ENCODE measurements at regions not wholly inside any gene's neighbourhood (a gene's known extent, or its start where the extent isn't known, plus 50 kb on each side); places are given as distances from the start of the nearest gene placed in this dataset.

GRCh38 chr16:9308356-9308801, 216.9 kb downstream of the HAPSTR1 start:
- TF ChIP-seq CTCF (conservative IDR thresholded peaks at IDR 0.05; ENCODE audit: low read depth), result no peak
- DNase-seq (ENCODE audit: low spot score), result no peak
- CTCF ChIA-PET, result no interaction called here

GRCh38 chr16:9308850-9309249, 217.4 kb downstream of the HAPSTR1 start:
- no peak for TF ChIP-seq CTCF (conservative IDR thresholded peaks at IDR 0.05; ENCODE audit: low read depth)
- H3K27ac ChIP-seq, result no peak overlapping the region
- DNase-seq (ENCODE audit: low spot score), result no peak
- ChIA-PET POLR2A (ENCODE audit: low non-redundant PET) (no interaction called here), CTCF (no interaction called here)

More at GRCh38 chr16:9308356-9308801, 216.9 kb downstream of the HAPSTR1 start:
- POLR2A ChIA-PET (ENCODE audit: low non-redundant PET), result no interaction called here
- H3K27ac ChIP-seq, result no peak overlapping the region

GRCh38 chr16:9309844-9310243, 218.4 kb downstream of the HAPSTR1 start:
- CTCF ChIA-PET, result no interaction called here
- DNase-seq (ENCODE audit: low spot score), result no peak
- TF ChIP-seq CTCF (conservative IDR thresholded peaks at IDR 0.05; ENCODE audit: low read depth), result no peak
- no peak overlapping the region for H3K27ac ChIP-seq
- POLR2A ChIA-PET (ENCODE audit: low non-redundant PET), result no interaction called here

- no peak for TF ChIP-seq CTCF (conservative IDR thresholded peaks at IDR 0.05; ENCODE audit: low read depth)
- CTCF ChIA-PET, result no interaction called here
- no peak for DNase-seq (ENCODE audit: low spot score)
- POLR2A ChIA-PET (ENCODE audit: low non-redundant PET), result no interaction called here
- no peak overlapping the region for H3K27ac ChIP-seq
Observed at GRCh38 chr16:9311303-9311954, 220.0 kb downstream of the HAPSTR1 start.

- POLR2A ChIA-PET (ENCODE audit: low non-redundant PET), result no interaction called here
- DNase-seq (ENCODE audit: low spot score), result no peak
- TF ChIP-seq CTCF (conservative IDR thresholded peaks at IDR 0.05; ENCODE audit: low read depth), result no peak
- CTCF ChIA-PET, result interaction anchor here (0.6 to 0.7 kb wide), 2 partner anchors 49 to 58 kb away, joined by 3 read pairs; no protein-coding TSS in a partner anchor
- H3K27ac ChIP-seq, result no peak overlapping the region
Observed at GRCh38 chr16:9316008-9316407, 224.6 kb downstream of the HAPSTR1 start.

GRCh38 chr16:9316615-9317014, 225.2 kb downstream of the HAPSTR1 start:
- DNase-seq (ENCODE audit: low spot score), result no peak
- TF ChIP-seq CTCF (conservative IDR thresholded peaks at IDR 0.05; ENCODE audit: low read depth), result no peak
- POLR2A ChIA-PET (ENCODE audit: low non-redundant PET), result no interaction called here
- no peak overlapping the region for H3K27ac ChIP-seq
- CTCF ChIA-PET, result interaction anchor here (0.6 to 0.7 kb wide), 2 partner anchors 48 to 59 kb away, joined by 3 read pairs; no protein-coding TSS in a partner anchor
